Activated CD8-positive, alpha-beta memory T cell treated with anti-CD3 and anti-CD28 coated beads for 36 hours (primary cell): ENCODE measurements at regions not wholly inside any gene's neighbourhood (a gene's known extent, or its start where the extent isn't known, plus 50 kb on each side); places are given as distances from the start of the nearest gene placed in this dataset.

Source experiments
- CTCF ChIA-PET: fragments of 350-600 bp; sonication (Branson Sonifier 250); formaldehyde crosslinking; loops from one replicate; lab custom pipeline; 2021; ENCODE audit warnings: antibody characterized with exemption; lab: Charles Lee
- POLR2A ChIA-PET: fragments of 350-600 bp; sonication (Branson Sonifier 250); formaldehyde crosslinking; loops from one replicate; lab custom pipeline; 2021; ENCODE audit warnings: antibody characterized with exemption; lab: Charles Lee

DNA sequence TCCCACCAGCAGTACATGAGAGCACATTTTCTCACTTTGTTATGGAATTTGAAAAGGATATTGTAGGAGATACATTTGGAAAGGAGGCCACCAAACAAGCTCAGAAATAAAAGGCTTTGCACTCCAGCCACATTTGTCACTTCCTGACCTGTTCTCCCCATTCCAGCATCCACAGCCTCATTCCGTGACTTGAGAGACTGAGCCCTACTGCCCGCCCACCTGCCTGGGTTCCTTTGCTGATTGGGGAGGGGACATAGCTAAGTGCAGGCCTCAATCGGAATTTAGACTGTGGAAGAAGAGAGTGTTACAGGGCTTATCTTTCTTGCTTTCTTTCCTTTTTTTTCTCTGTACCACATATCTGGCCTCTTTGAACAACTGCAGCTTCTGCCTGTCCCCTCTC is 735.4 kb upstream of the TMEM132C start:
- CTCF ChIA-PET, result no interaction called here
- POLR2A ChIA-PET, result no interaction called here

DNA sequence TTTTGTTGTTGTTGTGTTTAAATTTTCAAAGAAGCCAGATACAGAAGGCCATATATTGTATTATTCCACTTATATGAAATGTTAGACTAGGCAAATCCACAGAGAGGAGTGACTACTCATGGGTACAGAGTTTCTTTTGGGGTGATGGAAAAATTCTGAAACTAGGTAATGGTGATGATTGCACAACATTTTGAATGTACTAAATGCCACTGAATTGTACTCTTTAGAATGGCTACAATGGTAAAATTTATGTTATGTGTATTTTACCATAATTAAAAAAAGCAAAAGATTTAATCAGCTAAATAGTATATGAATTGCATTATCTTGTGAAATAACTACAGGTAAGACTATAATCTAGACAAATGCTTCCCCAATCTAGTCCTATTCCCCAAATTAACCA is 733.6 kb upstream of the TMEM132C start:
- CTCF ChIA-PET, result no interaction called here
- POLR2A ChIA-PET, result no interaction called here

DNA sequence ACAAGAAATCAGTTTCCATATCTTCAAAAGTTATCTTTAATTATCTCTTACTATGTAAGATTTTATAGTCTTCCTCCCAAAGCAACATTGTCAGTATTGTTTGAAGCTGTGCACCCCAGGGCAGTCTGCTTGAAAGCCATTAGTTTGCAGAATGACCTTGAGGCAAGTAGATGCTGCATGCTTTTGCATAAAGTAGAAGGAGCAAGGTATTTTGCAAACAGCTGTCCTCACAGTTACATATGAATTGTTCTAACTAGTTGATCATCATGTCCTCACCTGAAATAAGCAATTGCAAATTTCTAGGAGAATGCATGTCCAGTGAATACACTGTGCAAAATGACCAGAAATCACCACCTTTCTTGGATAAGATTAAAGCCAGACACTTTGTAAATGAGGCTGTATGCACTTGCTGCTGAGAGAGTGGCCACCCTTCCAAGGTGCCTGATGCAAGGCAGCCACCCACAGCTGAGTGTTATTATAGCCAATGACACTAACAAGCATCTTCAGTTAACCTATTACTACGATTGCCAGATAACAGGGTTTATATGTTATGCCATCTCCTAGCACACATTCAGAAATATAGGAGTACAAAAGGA is 730.0 kb upstream of the TMEM132C start:
- ChIA-PET CTCF (no interaction called here), POLR2A (no interaction called here)

DNA sequence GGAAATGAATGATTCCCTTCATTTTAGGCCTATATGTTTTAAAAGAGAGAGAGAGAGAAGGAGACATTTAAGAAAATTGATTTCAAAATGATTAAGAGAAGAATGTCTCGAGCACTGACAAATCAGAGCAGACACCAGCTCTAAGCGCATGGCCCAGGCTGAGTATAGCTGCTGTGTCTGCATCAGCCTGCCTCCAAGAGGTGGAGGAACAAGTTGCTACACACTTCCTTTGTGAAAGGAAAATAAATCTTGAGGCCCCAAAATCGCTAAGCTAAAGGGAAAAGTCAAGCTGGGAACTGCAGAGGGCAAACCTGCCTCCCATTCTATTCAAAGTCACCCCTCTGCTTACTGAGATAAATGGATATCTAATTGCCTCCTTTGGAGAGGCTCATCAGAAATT is 728.7 kb upstream of the TMEM132C start:
- ChIA-PET CTCF (no interaction called here), POLR2A (no interaction called here)

DNA sequence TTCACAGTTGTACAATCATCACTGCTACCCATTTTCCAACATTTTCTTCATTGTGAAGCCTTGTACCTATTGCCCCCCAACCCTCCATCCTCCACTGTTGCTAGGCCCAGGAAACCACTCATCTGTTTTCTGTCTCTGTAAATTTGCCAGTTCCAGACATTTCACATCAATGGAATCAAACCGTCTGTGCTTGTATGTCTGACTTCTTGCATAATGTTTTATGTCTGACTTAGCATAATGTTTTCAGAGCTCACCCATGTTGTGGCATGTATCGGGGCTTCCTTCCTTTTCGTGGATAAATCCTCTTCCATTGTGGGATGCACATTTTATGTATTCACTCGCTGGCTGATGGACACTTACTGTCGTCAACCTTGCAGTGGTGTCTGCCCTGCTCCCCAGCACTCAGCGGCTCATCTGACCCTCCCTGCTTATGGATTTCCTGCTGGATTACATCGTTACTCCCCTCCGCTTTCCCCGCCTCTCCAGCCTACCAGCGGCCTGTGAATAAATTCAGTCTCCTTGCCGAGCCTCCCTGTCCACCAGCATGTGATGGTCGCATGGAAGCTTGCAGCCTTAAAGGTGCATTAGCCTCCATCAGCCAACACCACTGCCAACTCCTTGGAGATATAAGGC is 727.6 kb upstream of the TMEM132C start:
- ChIA-PET CTCF (no interaction called here), POLR2A (no interaction called here)

DNA sequence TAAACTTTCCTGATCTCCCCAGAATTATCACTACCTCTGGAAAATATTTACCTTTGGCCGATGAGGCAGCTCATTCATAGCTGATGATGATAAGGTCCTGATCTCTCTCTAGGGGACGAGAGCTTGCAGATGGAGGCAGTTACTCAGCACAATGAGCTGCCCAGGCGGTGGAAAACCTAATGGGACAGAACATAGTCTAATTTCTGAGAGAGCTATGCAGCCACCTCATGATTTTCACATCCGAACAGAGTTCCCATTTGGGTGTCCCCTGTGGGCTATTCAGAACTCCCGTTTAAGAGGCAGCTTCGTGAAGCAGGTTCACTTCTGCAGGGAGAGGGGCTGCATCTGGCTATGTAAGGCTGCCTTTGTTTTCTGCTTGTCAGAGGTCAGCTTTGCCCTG is 724.6 kb upstream of the TMEM132C start:
- POLR2A ChIA-PET, result no interaction called here
- CTCF ChIA-PET, result no interaction called here

DNA sequence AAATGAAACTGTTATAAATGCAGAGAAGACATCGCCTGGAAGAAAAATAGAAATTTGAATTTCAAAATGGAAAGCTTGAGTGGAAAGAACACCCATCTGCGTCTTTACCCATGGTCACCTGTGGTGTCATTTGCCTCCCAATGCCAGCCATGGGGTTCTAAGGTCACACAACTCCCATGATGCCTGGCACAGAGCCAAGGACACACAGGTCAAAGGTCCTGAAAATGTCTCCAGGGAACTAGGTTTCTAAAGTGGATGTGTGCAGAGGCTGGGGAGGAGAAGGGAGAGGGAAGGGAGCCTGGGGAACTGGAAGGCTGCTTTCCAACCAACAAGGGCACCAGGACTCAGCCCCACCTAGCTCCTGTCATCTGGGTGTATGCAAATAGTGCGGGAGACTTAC is 724.0 kb upstream of the TMEM132C start:
- POLR2A ChIA-PET, result no interaction called here

DNA sequence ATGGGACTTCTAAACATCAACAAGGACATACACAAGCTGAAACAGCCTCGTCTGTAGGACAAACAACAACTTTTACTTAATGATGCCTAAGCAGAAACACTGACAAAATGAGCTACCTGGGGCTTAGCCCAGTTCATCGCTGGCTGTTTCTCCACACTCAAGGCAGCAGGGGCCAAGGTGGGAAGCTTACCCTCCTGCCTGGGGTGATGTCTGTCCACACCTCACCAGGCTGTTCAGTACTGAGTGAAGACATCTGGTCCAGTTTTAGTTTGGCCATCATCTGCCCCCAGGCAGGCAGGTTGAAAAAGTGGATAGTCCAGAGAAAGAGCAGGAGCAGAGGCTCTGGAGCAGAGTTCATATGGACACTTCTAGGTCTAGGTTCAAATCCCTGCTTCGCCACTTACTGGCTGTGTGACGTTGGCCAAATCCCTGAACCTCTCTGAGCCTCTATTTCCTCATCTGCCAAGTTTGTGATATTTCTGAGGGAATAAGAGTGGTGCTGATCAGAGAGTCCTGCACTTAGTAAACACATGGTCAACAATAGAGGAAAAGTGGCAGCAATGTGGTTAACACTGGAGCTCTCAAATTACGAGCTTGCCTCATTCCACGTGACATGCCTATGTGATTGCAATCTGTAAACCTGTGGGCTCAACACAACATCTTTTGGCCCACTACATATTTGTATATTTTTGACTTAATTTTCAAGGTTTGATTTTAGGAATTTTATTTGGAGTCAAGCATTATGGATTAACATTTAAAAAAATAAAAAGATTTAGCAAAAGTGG is 720.1 kb upstream of the TMEM132C start:
- ChIA-PET POLR2A (no interaction called here), CTCF (no interaction called here)

More for the DNA sequence above, 724.0 kb upstream of the TMEM132C start:
- CTCF ChIA-PET, result no interaction called here

DNA sequence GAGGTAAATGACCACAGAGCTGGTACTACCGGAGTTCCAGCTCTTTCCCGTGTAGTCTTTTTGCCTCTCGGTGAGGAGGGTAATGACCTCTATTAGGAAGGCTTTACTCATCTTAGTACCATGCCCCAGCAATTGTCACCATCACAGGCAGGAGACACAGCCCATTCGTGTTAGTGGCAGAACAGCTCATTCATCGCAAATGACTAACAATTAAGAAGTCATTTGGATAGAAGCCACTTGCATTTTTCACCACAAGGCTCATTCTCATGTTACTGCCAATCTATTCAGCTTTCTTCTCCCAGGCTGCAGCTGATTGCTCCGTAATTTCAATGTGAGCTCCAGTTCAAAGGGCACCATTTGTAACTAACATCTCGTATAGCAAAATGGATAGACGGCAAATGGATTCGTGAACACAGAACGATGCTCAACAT is 718.8 kb upstream of the TMEM132C start:
- CTCF ChIA-PET, result no interaction called here

DNA sequence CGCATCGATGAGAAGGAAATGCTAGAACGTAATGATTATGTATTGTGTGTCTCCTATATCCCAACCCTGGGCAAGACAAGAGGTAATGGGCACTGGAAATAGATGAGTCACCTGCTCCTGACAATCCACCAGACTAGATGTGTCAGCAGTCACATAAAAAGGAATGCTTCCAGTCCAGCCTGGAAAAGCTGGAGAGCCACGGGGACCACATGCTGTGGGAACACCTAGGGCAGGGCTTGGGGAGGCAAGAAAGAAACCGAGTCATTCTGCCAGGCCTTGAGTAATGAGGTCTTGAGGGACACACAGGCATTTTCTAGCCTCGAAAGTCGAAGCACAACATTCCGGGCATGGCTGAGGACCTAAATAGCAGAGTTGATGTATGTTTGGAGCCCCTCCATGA is 716.7 kb upstream of the TMEM132C start:
- ChIA-PET POLR2A (no interaction called here), CTCF (no interaction called here)

More for the DNA sequence above, 718.8 kb upstream of the TMEM132C start:
- POLR2A ChIA-PET, result no interaction called here

DNA sequence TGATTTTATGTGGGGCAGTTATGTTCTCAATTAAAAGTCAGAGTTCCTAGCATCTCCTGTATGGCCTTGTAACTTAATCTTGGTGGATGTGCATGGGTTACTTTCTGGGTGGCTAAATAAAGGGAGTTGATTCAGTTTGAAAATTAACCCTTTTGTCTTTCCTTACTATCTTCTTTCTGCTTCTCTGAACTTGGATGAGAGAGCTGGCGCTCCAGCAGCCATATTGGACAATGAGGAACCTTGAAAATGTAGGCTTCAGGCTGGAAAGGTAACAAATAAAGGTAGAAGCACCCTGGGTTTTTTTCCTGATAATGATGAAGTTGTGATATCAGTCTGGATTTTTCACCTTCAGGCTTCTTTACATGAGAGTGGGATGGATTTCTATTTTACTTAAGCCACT is 714.1 kb upstream of the TMEM132C start:
- ChIA-PET POLR2A (no interaction called here), CTCF (no interaction called here)

DNA sequence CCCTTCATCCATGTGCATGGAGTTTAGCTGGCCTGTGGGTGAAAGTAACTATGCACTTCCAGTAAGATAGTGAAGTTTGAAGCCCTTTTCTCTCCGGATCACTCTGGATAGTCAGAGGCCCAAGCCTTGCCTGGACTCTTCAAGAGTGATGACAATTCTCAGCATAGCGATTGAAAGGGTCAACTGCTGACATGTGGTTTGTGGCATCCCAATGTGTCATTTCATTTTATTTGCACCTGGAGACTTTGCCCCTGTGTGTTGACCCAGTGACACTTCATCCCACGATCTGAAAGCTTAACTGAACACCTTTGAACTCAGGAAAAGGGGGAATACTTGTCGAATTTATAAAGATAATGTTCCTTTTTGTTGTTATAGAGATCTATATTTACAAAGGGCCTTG is 711.9 kb upstream of the TMEM132C start:
- CTCF ChIA-PET, result no interaction called here
- POLR2A ChIA-PET, result no interaction called here

DNA sequence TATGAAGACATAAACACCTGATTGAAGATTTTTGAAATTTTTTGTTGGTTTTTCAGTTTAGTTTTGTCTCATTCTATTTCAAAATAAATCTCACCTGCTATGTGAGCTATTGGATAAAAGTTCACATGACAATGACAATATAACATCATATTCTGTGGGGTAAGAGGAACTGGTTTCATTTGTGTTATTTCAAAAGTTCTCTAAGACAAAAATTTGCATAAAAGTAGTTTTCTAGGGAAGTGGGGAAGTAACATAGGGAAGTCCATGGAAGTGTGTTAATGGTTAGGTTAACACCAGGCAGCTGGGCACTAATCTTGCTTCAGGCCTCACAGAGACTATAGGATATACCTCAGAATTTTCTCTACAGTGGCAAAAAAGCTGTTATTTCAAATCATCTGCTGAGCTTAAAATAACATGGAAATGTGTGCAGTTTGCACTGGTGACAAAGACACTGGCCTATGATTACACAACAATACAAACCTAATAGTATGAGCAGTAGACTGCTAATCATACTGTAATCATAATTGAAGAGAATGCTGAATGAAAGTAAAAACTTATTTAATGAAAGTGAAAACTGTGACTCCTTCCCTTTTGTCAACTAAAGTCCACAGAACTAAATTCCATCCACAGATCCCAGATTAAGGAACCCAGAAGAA is 710.6 kb upstream of the TMEM132C start:
- ChIA-PET CTCF (no interaction called here), POLR2A (no interaction called here)

DNA sequence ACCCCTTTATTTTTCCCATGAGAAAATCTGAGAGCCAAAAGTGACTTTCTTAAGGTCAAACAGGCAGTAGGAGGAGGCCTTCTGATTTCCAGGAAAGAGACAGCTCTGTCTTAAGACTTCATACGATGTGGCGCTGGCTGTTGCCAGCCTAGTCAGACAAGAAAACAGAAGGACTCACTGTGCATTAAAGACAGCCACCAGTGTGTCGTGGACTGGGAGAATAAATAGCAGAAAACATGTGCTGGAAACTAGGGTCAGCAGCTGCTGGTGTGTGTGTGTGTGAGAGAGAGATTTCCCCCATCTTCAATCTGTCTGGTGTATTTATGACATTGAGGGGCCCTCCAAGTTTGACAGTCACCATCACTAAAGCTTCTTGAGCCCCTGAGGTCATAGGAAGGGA is 708.6 kb upstream of the TMEM132C start:
- CTCF ChIA-PET, result no interaction called here
- POLR2A ChIA-PET, result no interaction called here

DNA sequence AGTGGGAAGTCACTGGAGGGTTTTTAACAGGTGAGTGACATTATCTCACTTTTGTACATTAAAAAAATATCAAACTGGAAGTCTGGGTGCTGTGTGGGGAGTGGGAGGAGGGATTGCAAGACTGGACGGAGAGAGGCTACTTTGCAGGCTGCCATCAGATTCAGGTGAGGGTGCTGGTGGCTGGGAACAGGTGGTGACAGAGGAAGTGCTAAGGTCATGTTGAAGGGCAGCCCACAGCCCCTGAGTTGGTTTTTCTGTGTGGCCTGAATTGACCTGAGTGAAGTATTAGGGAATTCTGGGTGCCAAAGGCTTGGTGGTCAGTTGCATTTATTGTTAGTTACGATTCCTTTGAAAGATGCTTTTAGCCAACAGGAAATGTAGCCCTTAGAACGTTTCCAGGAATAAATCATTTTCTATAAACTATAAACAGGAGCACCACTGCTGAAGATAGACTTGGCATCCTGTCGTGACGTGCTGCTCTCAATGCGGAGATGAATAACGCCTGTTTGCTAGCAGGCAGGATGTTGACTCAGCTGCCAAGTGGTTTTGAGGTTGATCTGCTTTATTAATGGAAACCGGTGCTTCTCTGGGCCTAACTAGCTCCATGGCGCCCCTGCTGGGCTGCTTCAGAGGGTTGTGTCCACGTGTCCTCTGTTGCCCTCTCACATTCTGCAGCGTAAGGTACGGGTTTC is 707.5 kb upstream of the TMEM132C start:
- POLR2A ChIA-PET, result no interaction called here
- CTCF ChIA-PET, result no interaction called here

DNA sequence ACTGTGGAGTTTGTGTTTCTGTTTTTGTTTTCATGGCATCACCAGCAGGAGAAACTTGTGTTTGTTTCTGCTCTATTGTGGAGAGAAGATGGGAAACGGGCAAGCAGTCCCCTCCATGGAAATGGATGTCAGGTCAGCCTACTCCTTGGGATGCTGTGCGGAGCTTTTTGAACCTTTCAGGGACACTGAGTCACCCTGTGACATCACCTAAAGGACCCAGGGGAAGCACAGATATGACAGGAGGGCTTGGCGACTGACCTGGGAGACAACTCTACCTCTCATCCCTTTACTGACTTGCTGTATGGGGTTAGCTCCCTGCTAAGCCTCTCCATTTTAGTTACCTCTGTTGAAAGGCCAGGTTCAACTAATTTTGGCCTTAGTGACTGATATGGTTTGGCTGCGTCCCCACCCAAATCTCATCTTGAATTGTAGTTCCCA is 706.9 kb upstream of the TMEM132C start:
- ChIA-PET POLR2A (no interaction called here), CTCF (no interaction called here)

DNA sequence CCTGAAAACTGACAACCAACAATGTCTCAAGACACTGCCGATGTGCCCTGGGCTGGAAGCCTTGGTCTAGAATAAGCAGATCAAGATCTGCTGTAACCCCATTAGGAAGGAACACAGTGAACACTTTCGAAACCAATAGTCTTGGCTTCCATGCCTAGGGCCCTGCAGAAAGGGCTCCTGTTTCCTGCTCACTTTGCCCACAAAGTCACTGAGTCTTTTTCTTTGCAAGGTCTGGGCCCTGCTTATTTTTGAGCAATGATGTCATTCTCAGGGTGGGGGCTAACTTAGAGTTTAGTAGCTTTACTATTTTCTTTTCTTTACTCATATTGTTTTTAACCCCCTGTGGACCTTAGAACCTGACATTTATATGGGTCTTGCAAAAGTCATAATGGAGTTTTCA is 704.2 kb upstream of the TMEM132C start:
- CTCF ChIA-PET, result no interaction called here
- POLR2A ChIA-PET, result no interaction called here

DNA sequence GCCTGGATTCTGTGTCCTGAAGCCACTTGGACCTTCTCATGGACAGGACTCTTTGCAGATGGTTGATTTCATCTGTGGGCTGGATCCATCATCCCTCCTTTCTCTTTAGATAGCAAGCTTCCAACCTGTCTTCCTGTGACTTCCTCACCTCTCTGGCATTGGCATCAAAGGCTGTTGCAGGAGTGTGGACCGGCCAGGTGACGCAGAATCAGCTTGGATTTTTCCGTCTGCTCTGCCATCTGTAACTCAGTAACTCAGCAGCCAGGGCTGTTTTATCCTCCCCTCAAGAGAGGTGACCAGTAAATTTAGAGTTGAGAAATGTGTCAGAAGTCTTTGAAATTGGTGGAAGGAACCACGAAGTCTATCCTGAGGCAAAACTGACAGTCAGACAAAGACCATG is 701.7 kb upstream of the TMEM132C start:
- POLR2A ChIA-PET, result no interaction called here
- CTCF ChIA-PET, result no interaction called here

DNA sequence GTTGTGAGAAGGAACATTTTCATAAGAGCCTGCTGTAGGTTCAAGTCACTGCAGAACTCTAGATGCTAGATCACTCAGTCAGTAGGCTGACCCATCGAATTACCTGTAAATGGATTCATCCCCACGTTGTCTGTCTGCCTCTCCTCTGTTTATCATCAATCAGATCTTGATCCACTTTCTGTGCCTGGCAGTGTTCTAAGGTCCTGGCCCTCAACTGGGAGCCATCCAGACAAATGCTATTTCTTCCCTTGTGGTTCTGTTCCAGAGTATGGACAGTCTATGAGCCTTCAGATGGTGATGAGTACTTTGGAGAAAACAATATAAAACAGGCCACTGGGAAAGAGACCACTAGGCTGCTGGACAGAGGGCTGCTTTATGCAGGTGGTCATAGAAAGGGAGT is 699.4 kb upstream of the TMEM132C start:
- CTCF ChIA-PET, result no interaction called here
- POLR2A ChIA-PET, result no interaction called here

DNA sequence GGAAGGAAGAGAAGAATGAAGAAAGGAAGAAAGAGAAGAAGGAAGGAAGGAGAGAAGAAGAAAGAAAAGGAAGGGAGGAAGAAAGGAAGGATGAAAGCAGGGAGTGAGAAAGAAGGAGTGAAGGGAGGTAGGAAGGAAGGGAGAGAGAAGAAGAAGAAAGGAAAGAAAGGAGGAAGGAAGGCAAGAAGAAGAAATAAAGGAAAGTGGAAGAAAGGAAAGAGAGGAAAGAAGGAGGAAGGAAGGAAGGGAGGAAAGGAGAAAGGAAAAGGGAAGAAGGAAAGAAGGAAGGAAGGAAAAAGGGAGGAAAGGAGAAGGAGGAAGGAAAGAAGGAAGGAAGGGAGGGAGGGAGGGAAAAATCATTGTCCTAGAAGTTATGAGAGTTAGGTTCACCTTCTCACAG is 696.6 kb upstream of the TMEM132C start:
- ChIA-PET CTCF (no interaction called here), POLR2A (no interaction called here)
